ENCODE measurements at regions not wholly inside any gene's neighbourhood (a gene's known extent, or its start where the extent isn't known, plus 50 kb on each side); places are given as distances from the start of the nearest gene placed in this dataset.

- no peaks in the 10 kb centered on the region for H3K4me1 ChIP-seq (ENCODE audit: insufficient read depth)
- Mint-ChIP-seq H3K27me3 (ENCODE audit: insufficient read depth, low read depth, poor library complexity) (no peaks in the 10 kb centered on the region), H3K27ac (no peak overlapping the region), H3K4me1 (no peaks in the 10 kb centered on the region), H3K36me3 (ENCODE audit: low read depth) (no peaks in the 10 kb centered on the region), H3K9me3 (no peaks in the 10 kb centered on the region), H3K4me3 (no peak overlapping the region)
- H3K79me2 ChIP-seq (replicated peaks; ENCODE audit: insufficient read depth), result no peaks in the 10 kb centered on the region
- no peak overlapping the region for H2AFZ ChIP-seq
- no peaks in the 10 kb centered on the region for H4K20me1 ChIP-seq (replicated peaks; ENCODE audit: insufficient read depth)
- no peak for ATAC-seq
- no peaks in the 10 kb centered on the region for H3K27me3 ChIP-seq (ENCODE audit: insufficient read depth)
- H3K36me3 ChIP-seq (ENCODE audit: insufficient read depth), result no peaks in the 10 kb centered on the region
- DNase-seq (ENCODE audit: low spot score), result no peak
- no peaks in the 10 kb centered on the region for H3K9me2 ChIP-seq (ENCODE audit: insufficient read depth)
- H3K4me2 ChIP-seq, result no peak overlapping the region
- no peak overlapping the region for H3K27ac ChIP-seq (ENCODE audit: low read depth)
- H3F3A ChIP-seq (replicated peaks; ENCODE audit: low read depth), result no peaks in the 10 kb centered on the region
- no peak overlapping the region for H3K4me3 ChIP-seq
- TF ChIP-seq, protein P1, sequence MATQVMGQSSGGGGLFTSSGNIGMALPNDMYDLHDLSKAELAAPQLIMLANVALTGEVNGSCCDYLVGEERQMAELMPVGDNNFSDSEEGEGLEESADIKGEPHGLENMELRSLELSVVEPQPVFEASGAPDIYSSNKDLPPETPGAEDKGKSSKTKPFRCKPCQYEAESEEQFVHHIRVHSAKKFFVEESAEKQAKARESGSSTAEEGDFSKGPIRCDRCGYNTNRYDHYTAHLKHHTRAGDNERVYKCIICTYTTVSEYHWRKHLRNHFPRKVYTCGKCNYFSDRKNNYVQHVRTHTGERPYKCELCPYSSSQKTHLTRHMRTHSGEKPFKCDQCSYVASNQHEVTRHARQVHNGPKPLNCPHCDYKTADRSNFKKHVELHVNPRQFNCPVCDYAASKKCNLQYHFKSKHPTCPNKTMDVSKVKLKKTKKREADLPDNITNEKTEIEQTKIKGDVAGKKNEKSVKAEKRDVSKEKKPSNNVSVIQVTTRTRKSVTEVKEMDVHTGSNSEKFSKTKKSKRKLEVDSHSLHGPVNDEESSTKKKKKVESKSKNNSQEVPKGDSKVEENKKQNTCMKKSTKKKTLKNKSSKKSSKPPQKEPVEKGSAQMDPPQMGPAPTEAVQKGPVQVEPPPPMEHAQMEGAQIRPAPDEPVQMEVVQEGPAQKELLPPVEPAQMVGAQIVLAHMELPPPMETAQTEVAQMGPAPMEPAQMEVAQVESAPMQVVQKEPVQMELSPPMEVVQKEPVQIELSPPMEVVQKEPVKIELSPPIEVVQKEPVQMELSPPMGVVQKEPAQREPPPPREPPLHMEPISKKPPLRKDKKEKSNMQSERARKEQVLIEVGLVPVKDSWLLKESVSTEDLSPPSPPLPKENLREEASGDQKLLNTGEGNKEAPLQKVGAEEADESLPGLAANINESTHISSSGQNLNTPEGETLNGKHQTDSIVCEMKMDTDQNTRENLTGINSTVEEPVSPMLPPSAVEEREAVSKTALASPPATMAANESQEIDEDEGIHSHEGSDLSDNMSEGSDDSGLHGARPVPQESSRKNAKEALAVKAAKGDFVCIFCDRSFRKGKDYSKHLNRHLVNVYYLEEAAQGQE (IDR thresholded peaks at IDR 0.05; ENCODE audit: unreplicated experiment), result no peak
- TF ChIP-seq CTCF (conservative IDR thresholded peaks at IDR 0.05; ENCODE audit: low read depth in 2 of 2), result peak in 1 of 2 experiments; percentile 10; a peak in 1 of 4 replicates
These were observed 304.0 kb upstream of the ANO3 start for GRCh38 chr11:26027887-26028286.

DNA sequence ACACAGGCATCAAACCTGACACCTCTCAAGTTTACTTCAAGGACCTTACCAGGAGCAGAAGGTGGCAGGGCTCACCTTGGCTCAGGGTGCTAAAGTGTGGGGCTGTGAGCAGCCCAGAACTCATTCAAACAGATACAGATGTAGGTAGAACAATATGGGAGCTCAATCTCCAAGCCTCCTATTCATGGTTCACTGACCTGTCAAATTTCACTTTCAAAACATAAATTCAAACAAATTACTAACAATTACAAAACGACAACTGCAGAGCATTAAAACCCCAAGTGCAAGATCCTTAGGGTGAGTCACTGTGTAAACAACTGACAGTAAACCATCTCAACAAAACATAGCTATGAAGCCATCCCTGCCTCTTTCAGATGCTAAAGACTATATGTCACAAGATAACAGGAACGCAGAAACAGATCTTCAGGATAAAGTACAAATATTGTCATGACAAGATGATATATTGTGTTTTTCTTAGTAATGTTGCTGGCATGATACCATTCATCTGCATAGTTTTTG, 303.5 kb upstream of the ANO3 start:
- no peaks in the 10 kb centered on the region for H3K4me1 ChIP-seq (ENCODE audit: insufficient read depth)
- no peaks in the 10 kb centered on the region for H3F3A ChIP-seq (replicated peaks; ENCODE audit: low read depth)
- no peaks in the 10 kb centered on the region for H3K79me2 ChIP-seq (replicated peaks; ENCODE audit: insufficient read depth)
- H3K27ac ChIP-seq (ENCODE audit: low read depth), result no peak overlapping the region
- Mint-ChIP-seq H3K4me3 (no peak overlapping the region), H3K27me3 (ENCODE audit: insufficient read depth, low read depth, poor library complexity) (no peaks in the 10 kb centered on the region), H3K36me3 (ENCODE audit: low read depth) (no peaks in the 10 kb centered on the region), H3K9me3 (no peaks in the 10 kb centered on the region), H3K4me1 (no peaks in the 10 kb centered on the region), H3K27ac (no peak overlapping the region)
- H3K36me3 ChIP-seq (ENCODE audit: insufficient read depth), result no peaks in the 10 kb centered on the region
- no peaks in the 10 kb centered on the region for H4K20me1 ChIP-seq (replicated peaks; ENCODE audit: insufficient read depth)
- H3K9me2 ChIP-seq (ENCODE audit: insufficient read depth), result no peaks in the 10 kb centered on the region
- no peak overlapping the region for H3K4me3 ChIP-seq
- H3K4me2 ChIP-seq, result no peak overlapping the region
- ATAC-seq, result no peak
- TF ChIP-seq, protein P1 (IDR thresholded peaks at IDR 0.05; ENCODE audit: unreplicated experiment), result no peak
- TF ChIP-seq NANOG (IDR thresholded peaks at IDR 0.05; ENCODE audit: borderline replicate concordance), result no peak
- no peaks in the 10 kb centered on the region for H3K27me3 ChIP-seq (ENCODE audit: insufficient read depth)
- DNase-seq (ENCODE audit: low spot score), result no peak
- H2AFZ ChIP-seq, result no peak overlapping the region

Measured in GM23338 (cell line).